OCI-LY1 (cell line): ENCODE measurements at regions not wholly inside any gene's neighbourhood (a gene's known extent, or its start where the extent isn't known, plus 50 kb on each side); places are given as distances from the start of the nearest gene placed in this dataset.

Experiments used
- CTCF ChIP-seq: fragments of 200-600 bp; sonication (generic), shearing (Covaris generic); IDR thresholded peaks from 2 replicates; pipeline ENCODE4 v1.5.1; 2017; ENCODE audit warnings: mild to moderate bottlenecking, antibody characterized with exemption, low read length, moderate library complexity, mixed read lengths
- EZH2 ChIP-seq: fragments of 200-600 bp; sonication (generic), shearing (Covaris generic); IDR thresholded peaks from 2 replicates; pipeline ENCODE4 v1.8.0; 2017; ENCODE audit warnings: borderline replicate concordance, mixed run types, mild to moderate bottlenecking, antibody characterized with exemption, low read length, moderate library complexity, mixed read lengths

- TF ChIP-seq CTCF (no peak), EZH2 (no peak)
These were observed 175.7 kb upstream of the VASH1 start for GRCh38 chr14:76585616-76586015.
